Liver (tissue), 7 donors: ENCODE measurements at regions not wholly inside any gene's neighbourhood (a gene's known extent, or its start where the extent isn't known, plus 50 kb on each side); places are given as distances from the start of the nearest gene placed in this dataset.

Experiments used
- DNase-seq: peaks from one replicate; pipeline ENCODE4 v3.0.0-alpha.2; 2017; ENCODE audit warnings: low spot score
- H3K27ac ChIP-seq, 2 donors: one replicate each; pipeline ENCODE4 v1.7.0; 2013; ENCODE audit warnings: inconsistent platforms in 2 of 2, low read length in 2 of 2, control low read depth in 1 of 2, low read depth in 1 of 2, mild to moderate bottlenecking in 1 of 2
- H3K27me3 ChIP-seq, 4 donors: one replicate each; pipeline versions ENCODE4 v1.6.1 to v1.7.0; 2013; ENCODE audit warnings: low read length in 3 of 4, inconsistent platforms in 1 of 4, mild to moderate bottlenecking in 1 of 4, moderate library complexity in 1 of 4; ENCODE audit not compliant: control insufficient read depth in 4 of 4, insufficient read depth in 4 of 4
- H3K36me3 ChIP-seq, 4 donors: one replicate each; pipeline versions ENCODE4 v1.6.1 to v1.7.0; 2013; ENCODE audit warnings: low read length in 3 of 4, mild to moderate bottlenecking in 3 of 4, low read depth in 1 of 4, moderate library complexity in 1 of 4; ENCODE audit not compliant: control insufficient read depth in 4 of 4, insufficient read depth in 3 of 4
- H3K4me1 ChIP-seq, 4 donors: one replicate each; pipeline versions ENCODE4 v1.6.1 to v1.7.0; 2013; ENCODE audit warnings: low read length in 3 of 4, mild to moderate bottlenecking in 3 of 4, moderate library complexity in 1 of 4; ENCODE audit not compliant: control insufficient read depth in 4 of 4, insufficient read depth in 4 of 4
- H3K4me3 ChIP-seq, 3 donors: one replicate each; pipeline versions ENCODE4 v1.6.1 to v1.7.0; 2013; ENCODE audit warnings: low read length in 3 of 3, control low read depth in 1 of 3, low read depth in 1 of 3, mild to moderate bottlenecking in 1 of 3
- H3K9ac ChIP-seq, 2 donors: one replicate each; pipeline ENCODE4 v1.7.0; 2013; ENCODE audit warnings: low read length in 2 of 2, mild to moderate bottlenecking in 2 of 2, moderate library complexity in 2 of 2, control low read depth in 1 of 2, low read depth in 1 of 2
- H3K9me3 ChIP-seq, 4 donors: one replicate each; pipeline versions ENCODE4 v1.6.1 to v1.7.0; 2013; ENCODE audit warnings: low read length in 3 of 4; ENCODE audit not compliant: control insufficient read depth in 4 of 4
- EGR1 ChIP-seq, 2 donors: IDR thresholded peaks; 2 replicates each; pipeline ENCODE4 v1.6.1; 2016 to 2018; ENCODE audit warnings: antibody characterized with exemption in 2 of 2, low read depth in 2 of 2
- FOXA1 ChIP-seq: IDR thresholded peaks from 2 replicates; pipeline ENCODE4 v1.6.1; 2016; ENCODE audit warnings: antibody characterized with exemption
- FOXA2 ChIP-seq: IDR thresholded peaks from 2 replicates; pipeline ENCODE4 v1.6.1; 2016; ENCODE audit warnings: antibody characterized with exemption
- GABPA ChIP-seq, 2 donors: IDR thresholded peaks in 1 of 2; conservative IDR thresholded peaks in 1 of 2; 2 replicates each; pipeline ENCODE4 v1.6.1; 2016; ENCODE audit warnings: antibody characterized with exemption in 2 of 2, mild to moderate bottlenecking in 1 of 2, moderate library complexity in 1 of 2
- HNF4A ChIP-seq, 2 donors: conservative IDR thresholded peaks; 2 replicates each; pipeline ENCODE4 v1.6.1; 2016; ENCODE audit warnings: antibody characterized with exemption in 2 of 2, mild to moderate bottlenecking in 2 of 2
- HNF4G ChIP-seq: IDR thresholded peaks from 2 replicates; pipeline ENCODE4 v1.6.1; 2016; ENCODE audit warnings: antibody characterized with exemption
- JUND ChIP-seq, 2 donors: IDR thresholded peaks; 2 replicates each; pipeline ENCODE4 v1.6.1; 2016; ENCODE audit warnings: antibody characterized with exemption in 2 of 2
- NR2F2 ChIP-seq: IDR thresholded peaks from 2 replicates; pipeline ENCODE4 v1.6.1; 2016; ENCODE audit warnings: antibody characterized with exemption
- RAD21 ChIP-seq, 2 donors: IDR thresholded peaks; 2 replicates each; pipeline ENCODE4 v1.6.1; 2016; ENCODE audit warnings: antibody characterized with exemption in 2 of 2, mild to moderate bottlenecking in 2 of 2
- RXRA ChIP-seq, 2 donors: IDR thresholded peaks; 2 replicates each; pipeline ENCODE4 v1.6.1; 2017 to 2018; ENCODE audit warnings: antibody characterized with exemption in 2 of 2, mild to moderate bottlenecking in 1 of 2
- TAF1 ChIP-seq: conservative IDR thresholded peaks from 2 replicates; pipeline ENCODE4 v1.6.1; 2016; ENCODE audit warnings: antibody characterized with exemption, mild to moderate bottlenecking
- YY1 ChIP-seq: IDR thresholded peaks from 2 replicates; pipeline ENCODE4 v1.6.1; 2016; ENCODE audit warnings: antibody characterized with exemption, mild to moderate bottlenecking
- WGBS: extraction: QIAGEN DNeasy Blood & Tissue Kit; methylation state at CpG from one replicate; pipeline ENCODE4 v1.1.7; 2013; 5-methylcytosine and 5-hydroxymethylcytosine counted together
- TF ChIP-seq, protein P1 (sequence below): IDR thresholded peaks from 2 replicates; pipeline ENCODE4 v1.6.1; 2016; ENCODE audit warnings: antibody characterized with exemption
- TF ChIP-seq, protein P2 (sequence below): IDR thresholded peaks from 2 replicates; pipeline ENCODE4 v1.6.1; 2016; ENCODE audit warnings: antibody characterized with exemption
- TF ChIP-seq, protein P3 (sequence below): IDR thresholded peaks from 2 replicates; pipeline ENCODE4 v1.6.1; 2016; ENCODE audit warnings: antibody characterized with exemption
- TF ChIP-seq, protein P4 (sequence below): IDR thresholded peaks from 2 replicates; pipeline ENCODE4 v1.6.1; 2016; ENCODE audit warnings: antibody characterized with exemption, mild to moderate bottlenecking
- donor health status: healthy.
- donor health status: healthy.
- donor health status: healthy.
- donor health status: healthy.

DNA sequence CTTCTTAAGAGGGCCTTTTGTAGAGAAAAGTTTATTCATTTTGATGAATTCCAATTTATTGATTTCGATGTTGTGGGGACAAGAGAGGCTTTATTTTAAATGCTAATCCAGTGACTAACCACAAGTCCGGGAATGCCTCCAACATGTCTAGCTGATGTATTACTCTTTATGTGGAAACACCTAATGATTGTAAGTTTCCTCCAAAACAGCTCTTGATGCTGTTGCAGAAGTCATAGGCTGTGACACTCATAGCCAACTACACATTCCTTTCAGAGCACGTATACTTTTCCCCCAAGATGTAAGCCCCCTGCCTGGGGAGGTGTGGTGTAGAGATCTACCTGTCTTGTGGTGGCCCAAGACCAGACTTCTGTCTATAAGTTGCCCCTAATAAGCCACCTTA lies 61.3 kb upstream of the RNF24 start:
- DNase-seq, result no peak
- H3K27ac ChIP-seq, result no peak overlapping the region
- 76% methylated on average over 3 of the region's 3 CpGs for WGBS

DNA sequence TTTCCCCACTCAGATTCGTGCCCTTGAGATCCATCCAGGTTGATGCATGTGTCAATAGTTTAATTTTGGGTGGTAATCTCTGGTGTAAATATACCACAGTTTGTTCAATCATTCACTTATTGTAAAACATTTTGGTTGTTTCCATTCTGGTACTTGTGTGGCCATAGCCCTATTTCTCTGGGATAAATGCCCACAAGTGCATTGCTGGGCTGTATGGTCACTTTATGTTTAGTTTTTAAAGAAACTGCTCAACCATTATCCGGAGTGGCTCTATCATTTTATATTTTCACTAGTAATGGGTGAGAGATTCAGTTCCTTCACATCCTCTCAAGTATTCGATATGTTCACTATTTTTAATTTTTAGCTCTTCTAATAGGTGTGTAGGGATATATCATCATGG lies 60.7 kb upstream of the RNF24 start:
- TF ChIP-seq HNF4A (conservative IDR thresholded peaks at IDR 0.05) (no peak), GABPA (IDR thresholded peaks at IDR 0.05 in 1 of 2, conservative IDR thresholded peaks at IDR 0.05 in 1 of 2) (no peak)
- Histone ChIP-seq H3K36me3 (no peaks in the 10 kb centered on the region), H3K27ac (no peak overlapping the region), H3K4me3 (no peak overlapping the region), H3K4me1 (no peaks in the 10 kb centered on the region), H3K9me3 (no peaks in the 10 kb centered on the region), H3K9ac (no peak overlapping the region), H3K27me3 (no peaks in the 10 kb centered on the region)
- DNase-seq, result no peak
- 81% methylated on average over 3 of the region's 3 CpGs for WGBS

More for the DNA sequence above, 61.3 kb upstream of the RNF24 start:
- H3K9ac ChIP-seq, result no peak overlapping the region
- H3K36me3 ChIP-seq, result no peaks in the 10 kb centered on the region
- no peaks in the 10 kb centered on the region for H3K9me3 ChIP-seq
- H3K4me3 ChIP-seq, result no peak overlapping the region
- H3K27me3 ChIP-seq, result no peaks in the 10 kb centered on the region
- H3K4me1 ChIP-seq, result no peaks in the 10 kb centered on the region
- no peak for TF ChIP-seq TAF1
- TF ChIP-seq FOXA1, result no peak
- no peak for TF ChIP-seq EGR1 (IDR thresholded peaks at IDR 0.05; ENCODE audit: low read depth in 2 of 2)
- no peak for TF ChIP-seq NR2F2
- no peak for TF ChIP-seq GABPA (IDR thresholded peaks at IDR 0.05 in 1 of 2, conservative IDR thresholded peaks at IDR 0.05 in 1 of 2)
- TF ChIP-seq RAD21 (IDR thresholded peaks at IDR 0.05), result no peak

DNA sequence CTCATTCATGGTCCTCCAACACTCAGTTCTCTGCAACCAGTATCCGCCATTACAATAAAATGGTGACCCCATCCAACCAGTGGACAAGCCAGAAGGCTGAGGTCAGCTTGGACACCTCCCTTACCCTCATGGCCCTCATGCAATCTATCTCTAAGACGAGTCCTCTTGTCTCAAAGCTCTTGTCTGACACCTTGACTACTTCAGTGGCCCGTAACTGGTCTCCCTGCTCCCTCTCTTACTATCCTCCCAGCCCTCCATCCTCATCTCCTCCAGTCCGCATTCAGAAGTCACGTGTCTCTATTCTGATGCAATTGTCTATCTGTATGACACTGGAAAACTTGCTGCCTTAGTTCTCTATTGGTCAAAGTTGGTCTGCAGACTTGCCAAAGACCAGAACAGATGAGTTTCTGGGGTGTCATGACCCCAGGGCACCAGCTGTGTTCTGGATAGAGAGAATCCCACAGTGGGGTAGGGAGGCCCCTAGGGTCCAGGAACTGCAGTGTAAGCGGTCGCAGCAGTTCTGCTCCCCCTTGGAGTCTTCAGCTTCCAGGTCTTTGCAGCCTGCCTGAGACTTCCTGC lies 59.6 kb upstream of the RNF24 start:
- no peak for TF ChIP-seq RAD21 (IDR thresholded peaks at IDR 0.05)
- TF ChIP-seq, protein P1, sequence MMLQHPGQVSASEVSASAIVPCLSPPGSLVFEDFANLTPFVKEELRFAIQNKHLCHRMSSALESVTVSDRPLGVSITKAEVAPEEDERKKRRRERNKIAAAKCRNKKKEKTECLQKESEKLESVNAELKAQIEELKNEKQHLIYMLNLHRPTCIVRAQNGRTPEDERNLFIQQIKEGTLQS, result no peak
- no peak for TF ChIP-seq JUND (IDR thresholded peaks at IDR 0.05)
- TF ChIP-seq, protein P2, sequence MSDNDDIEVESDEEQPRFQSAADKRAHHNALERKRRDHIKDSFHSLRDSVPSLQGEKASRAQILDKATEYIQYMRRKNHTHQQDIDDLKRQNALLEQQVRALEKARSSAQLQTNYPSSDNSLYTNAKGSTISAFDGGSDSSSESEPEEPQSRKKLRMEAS, result no peak
- no peak for TF ChIP-seq FOXA2
- TF ChIP-seq NR2F2, result no peak
- TF ChIP-seq, protein P3, sequence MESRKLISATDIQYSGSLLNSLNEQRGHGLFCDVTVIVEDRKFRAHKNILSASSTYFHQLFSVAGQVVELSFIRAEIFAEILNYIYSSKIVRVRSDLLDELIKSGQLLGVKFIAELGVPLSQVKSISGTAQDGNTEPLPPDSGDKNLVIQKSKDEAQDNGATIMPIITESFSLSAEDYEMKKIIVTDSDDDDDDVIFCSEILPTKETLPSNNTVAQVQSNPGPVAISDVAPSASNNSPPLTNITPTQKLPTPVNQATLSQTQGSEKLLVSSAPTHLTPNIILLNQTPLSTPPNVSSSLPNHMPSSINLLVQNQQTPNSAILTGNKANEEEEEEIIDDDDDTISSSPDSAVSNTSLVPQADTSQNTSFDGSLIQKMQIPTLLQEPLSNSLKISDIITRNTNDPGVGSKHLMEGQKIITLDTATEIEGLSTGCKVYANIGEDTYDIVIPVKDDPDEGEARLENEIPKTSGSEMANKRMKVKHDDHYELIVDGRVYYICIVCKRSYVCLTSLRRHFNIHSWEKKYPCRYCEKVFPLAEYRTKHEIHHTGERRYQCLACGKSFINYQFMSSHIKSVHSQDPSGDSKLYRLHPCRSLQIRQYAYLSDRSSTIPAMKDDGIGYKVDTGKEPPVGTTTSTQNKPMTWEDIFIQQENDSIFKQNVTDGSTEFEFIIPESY, result no peak
- TF ChIP-seq YY1, result no peak
- TF ChIP-seq, protein P4, sequence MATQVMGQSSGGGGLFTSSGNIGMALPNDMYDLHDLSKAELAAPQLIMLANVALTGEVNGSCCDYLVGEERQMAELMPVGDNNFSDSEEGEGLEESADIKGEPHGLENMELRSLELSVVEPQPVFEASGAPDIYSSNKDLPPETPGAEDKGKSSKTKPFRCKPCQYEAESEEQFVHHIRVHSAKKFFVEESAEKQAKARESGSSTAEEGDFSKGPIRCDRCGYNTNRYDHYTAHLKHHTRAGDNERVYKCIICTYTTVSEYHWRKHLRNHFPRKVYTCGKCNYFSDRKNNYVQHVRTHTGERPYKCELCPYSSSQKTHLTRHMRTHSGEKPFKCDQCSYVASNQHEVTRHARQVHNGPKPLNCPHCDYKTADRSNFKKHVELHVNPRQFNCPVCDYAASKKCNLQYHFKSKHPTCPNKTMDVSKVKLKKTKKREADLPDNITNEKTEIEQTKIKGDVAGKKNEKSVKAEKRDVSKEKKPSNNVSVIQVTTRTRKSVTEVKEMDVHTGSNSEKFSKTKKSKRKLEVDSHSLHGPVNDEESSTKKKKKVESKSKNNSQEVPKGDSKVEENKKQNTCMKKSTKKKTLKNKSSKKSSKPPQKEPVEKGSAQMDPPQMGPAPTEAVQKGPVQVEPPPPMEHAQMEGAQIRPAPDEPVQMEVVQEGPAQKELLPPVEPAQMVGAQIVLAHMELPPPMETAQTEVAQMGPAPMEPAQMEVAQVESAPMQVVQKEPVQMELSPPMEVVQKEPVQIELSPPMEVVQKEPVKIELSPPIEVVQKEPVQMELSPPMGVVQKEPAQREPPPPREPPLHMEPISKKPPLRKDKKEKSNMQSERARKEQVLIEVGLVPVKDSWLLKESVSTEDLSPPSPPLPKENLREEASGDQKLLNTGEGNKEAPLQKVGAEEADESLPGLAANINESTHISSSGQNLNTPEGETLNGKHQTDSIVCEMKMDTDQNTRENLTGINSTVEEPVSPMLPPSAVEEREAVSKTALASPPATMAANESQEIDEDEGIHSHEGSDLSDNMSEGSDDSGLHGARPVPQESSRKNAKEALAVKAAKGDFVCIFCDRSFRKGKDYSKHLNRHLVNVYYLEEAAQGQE, result no peak
- no peak for TF ChIP-seq TAF1
- TF ChIP-seq EGR1 (IDR thresholded peaks at IDR 0.05; ENCODE audit: low read depth in 2 of 2), result no peak
- TF ChIP-seq GABPA (IDR thresholded peaks at IDR 0.05 in 1 of 2, conservative IDR thresholded peaks at IDR 0.05 in 1 of 2), result no peak
- no peak for TF ChIP-seq RXRA (IDR thresholded peaks at IDR 0.05)
- TF ChIP-seq HNF4A (conservative IDR thresholded peaks at IDR 0.05), result no peak
- no peak for TF ChIP-seq HNF4G
- no peaks in the 10 kb centered on the region for H3K9me3 ChIP-seq
- no peaks in the 10 kb centered on the region for H3K36me3 ChIP-seq
- 76% methylated on average over 7 of the region's 7 CpGs for WGBS
- no peak for DNase-seq
- H3K9ac ChIP-seq, result no peak overlapping the region
- no peaks in the 10 kb centered on the region for H3K27me3 ChIP-seq
- H3K4me3 ChIP-seq, result no peak overlapping the region
- no peaks in the 10 kb centered on the region for H3K4me1 ChIP-seq
- no peak overlapping the region for H3K27ac ChIP-seq
